SIG-M5 treated with dmso at 0.1 percent for 504 hours (cell line): ENCODE measurements at regions not wholly inside any gene's neighbourhood (a gene's known extent, or its start where the extent isn't known, plus 50 kb on each side); places are given as distances from the start of the nearest gene placed in this dataset.

Experiments used
- DNase-seq: peaks from one replicate; lab custom pipeline; 2025; ENCODE audit not compliant: unreplicated experiment; lab: John Stamatoyannopoulos, UW

DNA sequence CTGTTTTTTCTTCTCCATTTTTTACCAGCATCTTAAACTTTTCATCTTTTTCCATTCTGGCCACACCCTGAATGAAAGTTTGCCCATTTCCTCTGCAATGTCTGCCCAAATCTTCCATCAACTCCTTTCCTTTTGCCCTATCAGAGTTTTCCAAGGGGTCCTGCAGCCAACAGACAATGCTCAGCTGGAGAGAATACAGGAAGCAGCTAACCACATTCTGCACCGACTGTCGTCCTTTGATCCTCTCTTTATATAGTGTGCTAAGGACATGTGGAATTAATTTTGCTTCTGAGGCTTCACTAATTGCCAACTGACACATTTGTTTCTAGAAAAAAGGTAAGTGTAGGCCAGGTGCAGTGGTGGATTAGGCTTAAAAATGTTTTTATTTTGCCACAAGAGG lies 50.5 kb upstream of the DLX2 start:
- DNase-seq: no peak

DNA sequence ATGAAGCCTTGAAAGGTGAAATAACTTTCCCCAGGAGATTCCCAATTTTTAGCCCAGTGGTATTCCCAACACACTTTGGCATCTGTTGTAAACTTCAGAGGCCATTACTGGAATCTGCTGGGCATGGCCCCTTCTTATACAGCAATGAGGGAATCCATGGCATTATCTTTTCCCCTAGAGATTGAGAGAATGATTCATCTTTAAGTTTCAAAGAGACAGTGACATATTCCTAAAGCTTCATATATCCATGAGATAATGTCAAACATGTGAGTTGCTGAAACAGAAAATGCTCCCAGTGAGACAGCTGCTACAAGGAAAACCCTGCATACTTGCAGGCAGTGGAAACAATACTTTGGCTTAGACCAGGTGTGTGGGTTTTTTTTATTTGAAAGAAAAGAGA lies 51.1 kb upstream of the DLX2 start:
- DNase-seq: no peak

DNA sequence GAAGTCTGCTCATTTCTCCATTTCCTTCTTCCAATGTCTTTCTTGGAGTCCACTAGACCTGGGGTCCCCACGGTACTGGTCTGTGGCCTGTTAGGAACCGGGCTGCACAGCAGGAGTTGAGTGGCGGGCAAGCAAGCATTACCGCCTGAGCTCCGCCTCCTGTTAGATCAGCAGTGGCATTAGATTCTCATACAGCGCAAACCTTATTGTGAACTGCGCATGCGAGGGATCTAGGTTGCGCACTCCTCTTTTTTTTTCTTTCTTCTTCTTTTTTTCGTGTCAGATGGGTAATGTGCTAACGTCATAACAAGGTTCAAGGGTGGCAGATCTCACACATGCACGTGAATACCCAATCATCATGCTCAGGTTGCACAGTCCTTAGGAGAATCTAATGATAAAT lies 53.1 kb upstream of the DLX2 start:
- DNase-seq: no peak

DNA sequence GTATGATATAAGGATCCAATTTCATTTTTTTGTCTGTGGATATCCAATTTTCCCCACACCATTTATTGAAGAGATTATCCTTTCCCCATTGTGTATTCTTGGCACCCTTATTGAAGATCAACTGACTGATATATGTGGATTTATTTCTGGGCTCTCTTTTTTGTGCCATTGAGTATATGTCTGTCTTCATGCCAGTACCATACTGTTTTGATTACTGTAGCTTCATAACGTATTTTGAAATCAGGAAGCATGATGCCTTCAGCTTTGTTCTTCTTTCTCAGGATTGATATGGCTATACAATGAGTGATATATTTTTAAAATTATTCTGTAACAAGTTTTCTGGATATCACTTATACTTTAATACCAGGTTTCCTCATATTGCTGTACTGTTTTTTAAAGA lies 58.1 kb upstream of the DLX2 start:
- DNase-seq: no peak

DNA sequence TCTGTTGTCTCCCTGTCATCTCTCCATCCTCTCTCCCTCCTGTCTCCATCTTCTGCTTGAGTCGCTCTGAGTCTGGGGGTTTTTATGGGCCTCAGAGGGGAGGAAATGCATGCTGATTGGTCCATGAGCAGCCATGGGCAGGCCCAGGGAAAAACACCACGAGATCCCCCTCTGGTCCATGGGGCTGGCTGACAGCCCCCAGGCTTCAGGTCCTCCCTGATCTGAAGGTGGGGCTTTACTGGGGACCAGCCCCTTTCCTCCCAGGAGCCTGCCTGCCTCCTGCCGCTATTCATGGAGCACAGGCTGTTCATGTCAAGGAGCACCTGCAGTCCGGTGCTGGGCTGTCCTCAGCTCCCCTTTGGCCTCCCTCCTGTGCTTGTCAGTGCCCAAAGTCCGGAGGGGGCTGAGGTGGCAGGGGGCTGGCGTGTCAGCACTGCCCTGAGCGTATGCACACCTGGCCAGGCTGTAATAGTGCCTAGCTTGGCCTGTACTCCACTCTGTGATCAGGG lies 59.6 kb upstream of the DLX2 start:
- no peak for DNase-seq

DNA sequence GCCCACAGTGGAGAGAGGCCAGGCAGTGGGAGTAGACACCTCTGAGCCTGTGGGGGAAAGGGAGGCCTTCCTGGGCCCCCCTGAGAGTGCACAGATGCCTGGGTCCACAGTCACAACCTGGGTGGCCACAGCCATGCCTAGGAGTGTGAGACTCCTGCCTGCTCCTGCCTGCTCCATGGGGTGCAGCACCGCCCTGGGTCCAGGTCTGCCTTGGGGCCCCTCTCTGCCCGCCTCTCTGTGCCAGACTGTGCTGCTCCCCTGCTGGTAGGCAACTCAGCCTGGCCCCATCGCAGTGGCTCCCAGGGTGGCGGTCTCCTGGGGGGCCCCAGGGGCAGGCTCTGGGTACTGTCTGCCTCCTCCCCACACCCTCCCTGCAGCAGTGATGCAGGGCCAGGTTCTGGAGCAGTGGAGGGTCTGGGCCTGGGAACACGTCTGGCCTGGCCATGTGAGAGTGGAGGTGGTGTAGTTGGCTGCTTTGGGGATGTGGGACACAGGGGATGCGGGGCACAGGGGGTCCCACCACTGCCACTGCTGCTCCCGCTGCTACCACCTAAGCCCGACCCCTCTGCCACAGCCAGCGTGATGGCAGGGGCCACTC lies 60.1 kb upstream of the DLX2 start:
- no peak for DNase-seq

DNA sequence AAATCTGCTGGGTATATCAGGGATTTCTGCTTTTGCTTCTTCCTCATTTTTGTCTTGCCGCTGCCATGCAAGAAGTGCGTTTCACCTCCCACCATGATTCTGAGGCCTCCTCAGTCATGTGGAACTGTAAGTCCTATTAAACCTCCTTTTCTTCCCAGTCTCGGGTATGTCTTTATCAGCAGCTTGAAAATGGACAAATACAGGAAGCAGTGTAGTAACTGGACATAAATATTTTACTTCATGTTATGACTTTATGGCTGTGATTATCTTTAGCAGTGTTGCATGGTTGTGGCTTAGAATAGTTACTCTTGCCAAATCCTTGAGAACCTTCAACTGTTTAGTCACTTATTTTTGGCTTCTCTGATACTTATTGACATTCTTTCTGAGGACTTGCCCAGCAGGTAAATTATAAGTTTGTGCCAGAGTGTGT lies 66.2 kb upstream of the DLX2 start:
- DNase-seq: peak; percentile 72

DNA sequence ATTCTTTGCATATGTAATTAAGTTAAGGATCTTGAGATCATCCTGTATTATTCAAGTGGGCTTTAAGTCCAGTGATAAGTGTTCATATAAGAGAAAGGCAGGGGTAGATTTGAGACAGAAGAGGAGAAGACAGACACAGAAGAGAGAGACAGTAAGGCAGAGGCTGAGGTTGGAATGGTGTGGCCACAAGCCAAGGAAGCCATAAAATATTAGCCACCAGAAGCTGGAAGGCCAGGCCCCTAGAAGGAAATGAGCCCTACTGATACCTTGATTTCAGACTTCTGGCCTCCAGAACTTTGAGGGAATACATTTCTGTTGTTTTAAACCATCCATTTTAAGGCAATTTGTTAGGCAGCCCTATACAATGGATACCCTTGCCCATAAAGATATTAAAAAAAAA lies 66.9 kb upstream of the DLX2 start:
- DNase-seq: no peak

DNA sequence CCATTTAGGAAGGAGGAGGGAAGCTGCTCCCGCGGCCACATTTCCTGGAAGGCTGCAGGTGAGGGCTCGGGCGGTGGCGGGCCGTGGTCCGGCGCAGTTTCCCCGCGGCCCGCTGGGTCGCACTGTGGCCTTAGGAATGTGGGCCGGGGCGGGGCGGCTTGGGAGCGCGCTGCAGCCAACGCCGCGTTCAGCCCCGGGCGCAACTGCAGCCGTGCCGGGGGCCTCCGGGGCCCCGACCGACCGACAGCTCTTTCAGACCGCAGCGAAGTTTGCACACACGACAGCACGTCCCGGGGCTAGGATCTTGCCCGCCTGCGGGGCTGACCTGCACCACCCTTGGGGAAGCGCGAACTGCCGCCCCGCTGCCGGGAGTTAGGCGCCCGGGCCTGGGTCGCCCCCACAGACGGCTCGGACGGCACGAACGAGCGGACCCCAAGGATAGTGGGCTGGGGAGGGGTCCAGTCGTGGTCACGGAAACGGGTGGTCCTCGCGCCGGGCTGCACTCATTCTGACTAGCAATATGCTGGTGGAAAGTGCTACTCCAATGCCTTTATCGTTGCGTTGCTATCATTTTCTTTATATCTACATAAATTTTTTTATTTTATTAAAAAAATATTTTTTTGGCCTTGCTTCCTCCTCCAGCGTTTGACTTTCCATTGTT lies 69.9 kb upstream of the DLX2 start:
- peak; percentile 14 for DNase-seq

DNA sequence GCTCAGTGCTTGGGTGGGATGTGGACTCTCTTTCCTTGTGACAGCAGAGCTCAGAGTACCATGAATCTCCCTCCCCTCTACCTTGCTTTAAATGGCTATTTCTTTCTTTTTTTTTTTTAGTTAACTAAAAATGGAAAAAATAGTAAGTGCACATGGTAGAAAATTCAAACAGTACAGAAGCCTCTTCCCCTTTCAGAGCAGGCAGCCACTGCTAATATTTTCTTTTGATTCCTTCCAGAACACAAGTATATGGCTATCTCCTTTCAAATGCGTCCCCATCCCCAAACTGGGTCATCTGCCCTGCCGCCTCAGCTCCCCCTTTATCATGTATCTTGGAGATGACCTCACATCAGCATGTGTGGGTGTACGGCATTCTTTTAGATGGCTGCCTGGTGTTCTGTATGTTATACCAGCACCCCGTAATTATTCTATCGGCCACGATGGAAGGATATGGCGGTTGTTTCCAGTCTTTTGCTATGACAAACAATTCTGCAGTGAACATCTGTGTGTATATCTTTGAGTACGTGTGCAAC lies 70.5 kb upstream of the DLX2 start:
- DNase-seq: no peak

DNA sequence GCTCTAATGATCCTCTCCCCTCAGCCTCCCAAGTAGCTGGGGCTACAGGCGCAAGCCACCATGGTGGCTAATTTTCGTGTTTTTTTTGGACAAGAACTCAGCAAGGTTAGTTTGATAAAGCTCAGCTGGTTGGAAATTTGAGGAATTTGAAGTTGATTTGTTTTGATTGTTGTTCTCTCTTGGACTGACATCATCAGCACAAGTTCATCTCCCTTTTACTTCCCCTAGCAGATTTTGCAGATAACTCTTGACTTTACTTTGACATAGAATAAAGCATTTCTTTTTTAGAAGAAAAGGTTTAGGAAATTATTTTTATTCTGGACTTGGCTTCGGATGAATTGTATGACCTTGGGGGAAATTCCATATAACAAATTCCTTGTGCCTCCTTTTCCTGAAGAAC lies 74.9 kb upstream of the DLX2 start:
- DNase-seq: no peak

DNA sequence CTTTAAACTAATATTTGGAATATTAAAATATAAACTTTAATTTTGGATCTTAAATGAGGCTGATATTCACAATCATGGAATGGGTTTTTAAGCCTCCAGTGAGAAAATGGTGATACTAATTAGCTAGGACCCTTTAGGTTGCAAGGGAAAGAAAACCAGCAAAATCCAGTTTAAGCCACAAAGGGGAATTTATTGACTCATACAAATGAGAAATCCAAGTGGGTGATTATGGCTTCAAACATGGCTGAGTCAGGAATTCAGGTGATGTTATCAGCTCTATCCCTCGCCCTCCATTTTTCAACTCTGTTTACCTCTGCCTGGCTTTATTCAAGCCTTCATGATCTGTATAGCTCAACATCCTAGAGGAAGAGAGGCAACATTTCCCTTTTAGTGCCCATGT lies 75.3 kb upstream of the DLX2 start:
- DNase-seq: no peak

DNA sequence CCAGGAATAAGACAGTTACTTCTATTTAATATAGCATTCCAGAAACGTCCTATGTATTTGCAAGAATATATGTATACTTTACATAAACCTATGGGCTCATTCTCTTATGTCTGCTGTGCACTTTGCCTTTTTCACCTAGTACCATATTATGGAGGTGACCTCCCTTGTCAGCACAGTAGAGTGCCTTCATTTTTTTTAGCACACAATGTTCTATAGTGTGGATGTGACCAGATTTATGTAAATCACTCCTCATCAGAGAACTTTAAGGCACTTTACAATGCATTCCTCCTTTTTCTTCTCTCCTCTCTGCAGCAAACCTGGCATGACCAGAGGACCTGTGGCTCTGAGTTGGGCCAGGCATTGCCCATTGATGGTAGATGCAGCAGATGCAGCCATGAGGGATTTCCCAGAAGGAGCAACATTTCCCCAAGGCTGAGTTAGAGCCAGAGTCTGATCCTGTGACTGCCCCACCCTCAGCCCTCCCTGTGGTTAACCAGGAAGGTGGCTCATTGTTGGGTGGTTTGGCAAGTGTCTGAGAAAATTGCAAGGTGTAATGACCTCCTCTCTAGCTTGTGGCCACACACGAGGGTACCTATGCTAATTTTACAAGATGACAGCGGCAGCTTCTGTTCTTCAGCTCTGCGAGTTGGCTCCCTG lies 76.5 kb upstream of the DLX2 start:
- no peak for DNase-seq

DNA sequence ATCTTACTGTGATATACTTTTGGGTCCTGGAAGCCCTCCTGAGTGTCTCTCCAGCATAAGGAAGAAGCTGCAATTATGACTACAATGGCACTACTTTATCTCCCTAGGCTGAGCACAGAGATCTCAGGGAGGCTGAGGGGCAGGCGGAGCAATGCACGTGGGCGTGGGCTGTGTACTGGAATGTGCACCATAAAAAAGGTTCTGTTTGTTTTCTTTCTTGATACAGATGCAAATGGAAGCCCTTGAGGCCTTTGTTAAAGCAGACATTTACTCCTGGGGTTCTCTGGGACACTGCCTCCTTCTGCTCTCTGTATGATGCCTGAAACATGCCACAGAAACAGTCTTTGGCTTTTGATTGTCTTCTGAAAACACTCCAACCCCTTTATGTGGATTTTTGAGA lies 79.1 kb upstream of the DLX2 start:
- DNase-seq: no peak

DNA sequence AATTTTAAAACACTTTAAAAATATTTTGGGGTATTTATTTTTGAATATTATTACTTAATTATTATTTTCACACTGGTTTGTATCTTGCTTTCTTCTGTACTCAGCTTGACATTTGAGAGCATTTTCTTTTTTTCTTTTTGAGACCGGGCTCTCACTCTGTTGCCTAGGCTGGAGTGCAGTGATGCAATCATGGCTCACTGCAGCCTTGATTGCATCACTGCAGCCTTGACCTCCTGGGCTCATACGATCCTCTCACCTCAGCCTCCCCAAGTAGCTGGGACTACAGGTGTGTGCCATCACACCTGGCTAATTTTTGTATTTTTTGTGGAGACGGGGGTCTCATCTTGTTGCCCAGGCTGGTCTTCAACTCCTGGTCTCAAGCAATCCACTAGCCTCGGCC lies 79.9 kb upstream of the DLX2 start:
- no peak for DNase-seq

DNA sequence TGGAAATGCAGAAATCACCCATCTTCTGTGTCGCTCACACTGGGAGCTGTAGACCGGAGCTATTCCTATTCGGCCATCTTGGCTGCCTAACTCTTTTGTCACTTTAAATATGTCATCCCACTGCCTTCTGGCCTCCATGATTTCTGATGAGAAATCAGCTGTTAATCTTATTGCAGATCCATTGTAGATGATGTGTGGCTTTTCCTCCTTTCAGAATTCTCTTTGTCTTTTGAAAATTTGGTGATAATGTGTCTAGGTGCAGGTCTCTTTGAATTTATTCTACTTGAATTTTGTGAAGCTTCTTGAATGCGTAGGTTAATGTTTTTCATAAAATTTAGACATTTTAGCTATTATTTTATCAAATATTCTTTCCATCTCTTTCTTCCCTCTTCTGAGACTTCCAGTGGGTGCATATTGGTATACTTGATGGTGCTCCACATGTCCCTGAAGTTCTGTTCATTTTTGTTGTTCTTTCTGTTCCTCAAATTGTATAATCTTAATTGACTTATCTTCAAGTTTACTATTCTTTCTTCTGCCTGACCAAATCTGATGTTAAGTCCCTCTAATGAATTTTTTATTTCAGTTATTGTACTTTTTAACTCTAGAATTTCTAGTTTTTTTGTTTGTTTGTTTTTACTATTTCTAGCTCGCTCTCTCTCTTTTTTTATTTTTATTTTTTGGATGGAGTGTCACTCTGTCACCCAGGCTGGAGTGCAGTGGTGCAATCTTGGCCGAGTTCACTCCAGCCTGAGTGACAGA lies 90.8 kb upstream of the DLX2 start:
- DNase-seq: no peak

DNA sequence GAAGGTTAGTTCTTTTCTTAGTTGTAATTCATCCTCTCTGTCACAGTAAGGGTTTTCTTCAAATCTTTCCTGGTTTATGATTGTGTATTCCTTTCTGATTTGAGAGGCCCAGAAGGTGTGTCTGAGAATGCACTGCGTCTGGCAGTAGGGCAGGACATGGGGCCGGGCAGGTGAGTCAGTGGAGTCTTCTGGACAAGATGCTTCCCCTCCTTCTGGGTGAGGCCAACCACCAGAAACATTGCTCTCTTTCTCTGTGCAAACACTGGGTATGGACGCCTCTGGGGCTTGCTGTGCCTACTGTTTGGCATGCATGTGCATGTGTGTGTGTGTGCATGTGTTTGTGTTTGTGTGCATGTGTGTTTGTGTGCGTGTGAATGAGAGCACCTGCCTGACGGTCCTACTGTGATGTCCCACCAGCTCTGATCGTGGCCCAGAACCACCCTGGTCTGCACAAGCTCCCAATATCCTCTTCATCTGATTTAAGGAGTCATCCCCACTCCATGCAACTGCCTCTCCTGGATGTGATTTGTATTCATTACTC lies 93.2 kb upstream of the DLX2 start:
- no peak for DNase-seq

DNA sequence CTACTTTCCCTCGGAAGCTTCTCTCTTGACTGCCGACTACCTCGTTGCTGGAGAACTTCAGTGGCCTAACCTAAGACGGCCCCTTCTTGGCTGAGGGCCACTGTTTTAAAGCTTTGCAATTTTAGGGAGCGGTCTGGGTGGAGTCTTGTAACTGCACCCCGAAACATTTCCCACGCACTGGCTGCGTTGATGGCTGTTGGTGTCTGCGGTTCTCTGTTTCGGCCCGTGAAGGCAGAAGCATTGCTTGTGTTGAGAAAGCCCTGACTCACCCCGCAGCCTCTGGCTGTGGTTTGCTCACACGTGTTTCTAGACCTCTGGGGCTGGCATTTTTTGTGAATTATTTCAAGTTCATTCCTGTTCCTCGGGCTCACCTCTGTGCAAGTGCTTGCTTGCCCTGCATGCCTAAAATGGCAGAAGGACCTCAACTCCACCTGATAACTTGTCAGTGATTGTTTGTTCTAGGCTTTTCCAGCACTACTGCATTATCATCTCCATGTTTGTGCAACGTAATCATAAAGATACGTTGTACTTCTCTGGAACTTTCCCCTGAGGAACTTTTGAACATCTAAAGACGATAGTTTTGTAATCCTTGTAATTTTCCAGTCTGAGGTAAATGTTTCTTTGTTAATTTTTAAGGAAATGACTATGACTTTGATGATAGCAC lies 94.2 kb upstream of the DLX2 start:
- DNase-seq: peak; percentile 91

DNA sequence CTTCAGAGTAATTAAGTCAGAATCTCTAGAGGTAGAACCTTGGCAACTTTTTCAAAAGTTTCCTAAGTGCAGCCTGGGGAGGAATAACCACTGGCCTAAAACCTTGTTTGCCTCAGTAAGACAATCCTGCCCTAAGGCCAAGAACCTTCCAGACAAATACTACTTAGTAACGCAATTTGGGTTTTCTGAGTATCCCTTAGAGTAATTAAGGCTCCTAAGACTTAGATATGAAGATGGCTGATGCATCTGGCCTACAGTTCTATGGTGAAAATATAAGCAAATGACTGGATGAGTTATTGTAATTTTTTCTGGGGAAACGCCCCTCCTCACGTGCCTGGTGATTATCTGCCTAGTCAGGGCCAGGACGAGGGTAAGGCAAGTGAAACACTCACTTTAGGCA lies 95.7 kb upstream of the DLX2 start:
- DNase-seq: no peak

DNA sequence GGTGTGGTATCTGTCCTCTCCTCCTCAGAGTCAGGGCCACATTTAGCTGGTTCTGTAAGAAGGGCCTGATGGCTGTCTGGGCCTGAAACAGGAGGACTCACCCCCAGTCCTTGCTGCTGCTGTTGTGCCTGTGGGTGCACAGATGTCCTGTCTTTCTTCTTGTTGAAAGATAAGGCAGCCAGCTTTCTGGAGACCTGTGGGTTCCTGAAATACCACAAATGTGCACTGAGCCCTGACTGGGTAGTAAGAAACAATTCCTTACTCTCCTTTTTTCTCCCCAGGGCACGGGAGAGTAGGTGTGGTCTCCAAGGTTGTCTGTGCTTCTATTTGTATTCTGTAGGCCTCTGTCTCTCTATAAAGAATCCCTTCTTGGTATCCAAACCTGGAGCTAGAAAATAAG lies 96.2 kb upstream of the DLX2 start:
- DNase-seq: no peak
